Hepatocyte (in vitro differentiated cells): ENCODE measurements at regions not wholly inside any gene's neighbourhood (a gene's known extent, or its start where the extent isn't known, plus 50 kb on each side); places are given as distances from the start of the nearest gene placed in this dataset.

Source experiments
- EZH2 ChIP-seq: fragments of 200-600 bp; sonication (generic); IDR thresholded peaks from 2 replicates; pipeline ENCODE4 v1.6.1; 2016; ENCODE audit warnings: antibody characterized with exemption, mild to moderate bottlenecking, borderline replicate concordance
- EZH2phosphoT487 ChIP-seq: fragments of 200-600 bp; sonication (generic); IDR thresholded peaks from one replicate; pipeline ENCODE4 v1.6.1; 2018; ENCODE audit warnings: antibody characterized with exemption, mild to moderate bottlenecking, low read depth, moderate library complexity; ENCODE audit not compliant: unreplicated experiment, severe bottlenecking
- TF ChIP-seq, protein P1 (sequence below): fragments of 200-600 bp; sonication (generic); IDR thresholded peaks from 2 replicates; pipeline ENCODE4 v1.5.1; 2016; ENCODE audit warnings: antibody characterized with exemption, mild to moderate bottlenecking; ENCODE audit not compliant: poor library complexity

DNA sequence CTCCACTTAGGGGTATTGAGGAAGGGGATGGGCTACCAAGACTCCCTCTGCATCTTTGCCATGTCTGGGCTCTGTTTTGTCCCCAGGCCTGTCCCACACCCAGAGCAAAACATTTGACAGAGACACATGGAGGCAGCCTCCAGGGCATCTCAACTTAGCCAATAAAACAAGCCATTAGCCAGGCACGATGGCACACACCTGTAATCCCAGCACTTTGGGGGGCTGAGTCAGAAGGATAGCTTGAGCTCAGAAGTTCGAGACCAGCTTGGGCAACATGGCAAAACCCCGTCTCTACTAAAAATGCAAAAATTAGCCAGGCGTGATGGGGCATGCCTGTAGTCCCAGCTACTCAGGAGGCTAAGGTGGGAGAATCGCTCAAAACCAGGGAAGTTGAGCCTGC lies 120.3 kb upstream of the IPO9 start:
- TF ChIP-seq, protein P1, sequence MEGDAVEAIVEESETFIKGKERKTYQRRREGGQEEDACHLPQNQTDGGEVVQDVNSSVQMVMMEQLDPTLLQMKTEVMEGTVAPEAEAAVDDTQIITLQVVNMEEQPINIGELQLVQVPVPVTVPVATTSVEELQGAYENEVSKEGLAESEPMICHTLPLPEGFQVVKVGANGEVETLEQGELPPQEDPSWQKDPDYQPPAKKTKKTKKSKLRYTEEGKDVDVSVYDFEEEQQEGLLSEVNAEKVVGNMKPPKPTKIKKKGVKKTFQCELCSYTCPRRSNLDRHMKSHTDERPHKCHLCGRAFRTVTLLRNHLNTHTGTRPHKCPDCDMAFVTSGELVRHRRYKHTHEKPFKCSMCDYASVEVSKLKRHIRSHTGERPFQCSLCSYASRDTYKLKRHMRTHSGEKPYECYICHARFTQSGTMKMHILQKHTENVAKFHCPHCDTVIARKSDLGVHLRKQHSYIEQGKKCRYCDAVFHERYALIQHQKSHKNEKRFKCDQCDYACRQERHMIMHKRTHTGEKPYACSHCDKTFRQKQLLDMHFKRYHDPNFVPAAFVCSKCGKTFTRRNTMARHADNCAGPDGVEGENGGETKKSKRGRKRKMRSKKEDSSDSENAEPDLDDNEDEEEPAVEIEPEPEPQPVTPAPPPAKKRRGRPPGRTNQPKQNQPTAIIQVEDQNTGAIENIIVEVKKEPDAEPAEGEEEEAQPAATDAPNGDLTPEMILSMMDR: no peak
- no peak for TF ChIP-seq EZH2
- TF ChIP-seq EZH2phosphoT487: no peak
